SHP77 (cell line): ENCODE measurements at regions not wholly inside any gene's neighbourhood (a gene's known extent, or its start where the extent isn't known, plus 50 kb on each side); places are given as distances from the start of the nearest gene placed in this dataset.

Experiments
- DNase-seq, 2 experiments: peaks; one replicate each; lab custom pipeline; 2025; lab: John Stamatoyannopoulos, UW

DNA sequence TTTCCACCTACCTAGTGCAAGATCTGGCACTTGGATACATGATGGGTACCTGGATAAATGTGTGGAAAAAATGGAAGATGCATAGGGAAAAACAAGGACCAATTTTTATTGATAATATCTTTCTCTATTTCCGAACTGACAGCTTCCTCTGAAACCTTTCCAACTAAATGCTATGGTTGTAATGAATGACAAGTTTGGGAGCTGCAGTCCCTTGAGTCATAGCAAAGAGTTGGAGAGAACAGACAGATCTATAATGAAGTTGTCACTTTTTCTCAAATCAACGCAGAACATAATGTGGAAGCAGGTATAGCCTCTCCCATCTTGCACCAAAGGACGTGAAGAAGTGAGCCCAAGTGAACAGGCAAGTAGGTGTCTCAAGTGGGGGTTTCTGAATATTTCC, 296.5 kb upstream of the KAZN start:
- no peak for DNase-seq

DNA sequence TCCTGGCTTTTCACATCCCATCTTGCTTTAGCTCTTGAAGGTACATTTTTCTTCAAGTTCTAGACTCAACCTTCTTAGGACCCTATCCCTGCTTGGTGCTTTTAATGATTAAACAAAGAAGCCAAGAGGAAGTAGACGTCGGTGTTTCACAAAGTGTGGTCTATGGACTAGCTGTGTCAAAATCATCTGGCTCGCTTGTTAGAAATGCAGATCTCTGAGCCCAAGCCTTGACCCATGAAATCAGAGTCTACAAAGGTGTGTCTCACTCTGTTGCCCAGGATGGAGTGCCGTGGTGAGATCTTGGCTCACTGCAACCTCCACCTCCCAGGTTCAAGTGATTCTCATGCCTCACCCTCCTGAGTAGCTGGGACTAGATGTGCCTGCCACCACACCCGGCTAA, 295.5 kb upstream of the KAZN start:
- DNase-seq, result no peak

DNA sequence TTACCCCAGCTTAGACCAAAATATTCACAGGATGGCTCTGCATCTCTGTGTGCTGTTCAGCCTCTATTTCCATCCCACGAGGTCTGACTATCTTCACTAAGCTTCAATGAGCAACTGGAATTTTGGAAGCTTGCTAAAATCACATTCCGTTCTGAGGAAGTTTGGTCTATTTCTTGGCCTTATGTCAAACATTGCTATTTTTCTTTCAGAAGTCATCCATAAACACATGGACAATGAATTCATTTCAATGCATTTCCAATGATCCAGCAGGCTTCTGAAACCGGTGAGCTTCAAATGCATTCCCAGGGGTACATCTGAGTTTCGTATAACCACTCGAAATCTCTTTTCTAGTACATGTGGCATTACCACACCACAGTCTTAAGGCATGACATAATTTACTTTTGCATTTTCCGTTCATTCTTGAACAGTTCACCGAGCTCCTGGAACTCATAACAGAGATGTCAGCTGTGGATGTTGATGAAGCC, 294.1 kb upstream of the KAZN start:
- DNase-seq, result no peak

DNA sequence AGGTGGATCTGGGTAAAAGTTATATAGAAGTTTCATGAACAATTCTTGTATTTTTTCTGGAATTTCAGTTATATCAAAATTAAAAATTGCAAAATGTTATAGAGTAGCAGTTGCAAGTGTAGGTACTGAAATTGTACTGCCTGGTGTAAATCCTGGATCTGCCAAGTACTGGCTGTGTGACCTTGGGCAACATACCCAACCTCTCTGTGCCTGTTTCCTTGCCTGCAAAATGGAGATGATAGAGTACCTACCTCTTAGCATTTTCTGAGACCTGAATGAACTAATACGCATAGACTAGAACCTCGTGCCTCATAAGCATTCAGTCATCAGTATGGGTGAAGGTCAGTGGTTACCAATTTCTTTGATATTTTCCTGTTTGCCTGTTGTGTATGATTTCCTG, 290.0 kb upstream of the KAZN start:
- no peak for DNase-seq

DNA sequence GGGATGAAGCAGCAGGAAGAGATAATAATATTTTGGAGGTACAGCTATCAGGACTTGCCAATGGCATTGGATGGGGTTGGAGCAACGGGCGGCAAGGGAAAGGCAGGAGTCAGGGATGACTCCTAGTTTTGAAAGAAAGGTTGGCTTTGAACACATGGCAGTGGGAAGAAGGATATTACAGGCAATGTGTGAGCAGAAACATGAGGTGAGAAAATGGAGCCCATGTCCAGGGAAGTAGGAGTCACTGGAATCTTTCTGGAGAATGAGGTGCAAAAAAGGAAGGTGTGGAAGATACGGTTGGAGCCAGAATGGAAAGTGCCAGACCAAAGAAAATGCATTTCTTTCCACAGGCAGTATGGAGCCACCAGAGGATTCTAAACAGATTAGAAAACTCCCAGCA, 288.5 kb upstream of the KAZN start:
- no peak for DNase-seq

DNA sequence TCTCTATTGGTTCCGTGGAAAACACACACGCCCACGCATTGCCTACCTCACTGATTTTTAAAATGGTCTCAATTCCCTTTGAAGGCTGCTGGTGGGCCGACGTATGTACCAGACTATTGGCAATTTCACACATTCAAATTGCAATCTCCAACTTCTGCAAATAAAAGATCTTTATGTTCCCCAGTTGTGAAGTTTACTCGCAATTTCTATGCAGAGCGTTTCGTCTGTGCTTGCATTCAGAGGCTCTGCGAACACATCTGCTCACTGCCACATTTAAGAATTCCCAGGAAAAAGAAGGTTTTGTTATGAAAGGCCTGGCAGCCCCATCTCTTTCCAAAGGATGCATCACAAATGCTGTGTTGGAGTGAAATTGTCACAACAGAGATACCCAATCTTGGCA, 288.0 kb upstream of the KAZN start:
- DNase-seq, result no peak

DNA sequence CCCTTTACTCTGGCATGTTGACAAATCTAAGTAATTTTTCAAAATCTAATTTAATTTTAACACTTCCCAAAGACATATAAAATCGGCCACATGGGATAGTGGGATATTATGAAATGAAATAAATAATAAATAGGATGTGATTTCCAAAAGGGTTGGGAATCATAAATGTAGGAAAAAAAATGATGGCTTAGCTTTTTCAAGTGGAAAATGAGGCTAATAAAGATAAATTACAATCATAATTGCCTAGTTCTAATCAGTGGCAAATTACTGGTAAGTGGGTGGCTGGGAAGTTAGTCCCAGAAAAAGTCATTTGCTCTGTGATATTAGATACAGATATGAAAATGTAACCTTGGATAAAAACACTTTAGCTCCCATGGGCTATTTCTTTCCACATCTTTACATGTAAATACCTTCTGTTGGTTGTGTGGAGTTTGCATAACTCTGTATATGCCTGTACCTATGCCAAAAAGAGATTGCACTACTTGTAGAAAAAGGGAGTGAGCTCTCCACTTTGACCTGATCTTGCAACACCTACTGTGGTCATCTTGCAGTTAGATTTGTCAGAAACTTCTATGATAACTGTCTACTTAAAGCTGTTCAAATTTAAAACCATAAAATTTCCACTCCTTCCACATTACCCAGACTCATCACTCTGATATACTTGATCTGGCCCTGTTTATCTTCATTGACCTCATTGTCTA, 284.6 kb upstream of the KAZN start:
- no peak for DNase-seq

DNA sequence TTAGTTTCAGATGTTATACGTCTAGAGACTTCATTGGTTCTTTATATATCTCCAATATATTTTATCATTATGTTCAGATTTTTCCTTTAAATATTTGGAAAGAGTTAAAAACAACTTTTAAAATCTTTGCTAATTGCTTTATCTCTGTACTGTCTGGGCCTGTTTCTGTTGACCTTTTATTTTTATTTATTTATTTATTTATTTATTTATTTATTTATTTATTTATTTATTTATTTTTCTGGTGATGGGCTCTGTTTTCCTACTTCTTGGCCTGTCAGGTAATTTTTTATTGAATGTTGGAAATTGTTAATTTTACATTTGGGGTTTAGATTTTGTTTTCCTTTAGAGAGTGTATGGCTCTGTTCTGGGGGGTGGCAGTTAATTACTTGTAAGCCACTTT, 279.7 kb upstream of the KAZN start:
- DNase-seq, result no peak

DNA sequence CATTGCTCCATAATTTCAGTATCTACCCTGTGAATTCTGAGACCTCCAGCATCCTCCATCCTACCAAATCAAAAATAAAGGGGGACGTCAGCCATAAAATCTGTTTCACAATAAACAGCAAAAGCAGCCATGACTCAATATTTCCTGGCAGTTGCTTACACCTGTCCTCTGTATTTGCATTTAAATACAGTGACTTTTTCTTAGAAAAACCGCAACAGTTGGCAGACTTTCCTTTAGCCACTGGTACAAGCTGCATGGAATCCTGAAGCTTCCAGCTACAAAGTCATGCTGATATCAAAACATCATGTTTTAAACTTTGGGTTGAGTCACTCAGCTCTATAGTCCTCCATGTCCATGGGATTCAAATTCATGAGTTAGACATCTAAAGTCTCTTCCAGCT, 278.0 kb upstream of the KAZN start:
- no peak for DNase-seq

DNA sequence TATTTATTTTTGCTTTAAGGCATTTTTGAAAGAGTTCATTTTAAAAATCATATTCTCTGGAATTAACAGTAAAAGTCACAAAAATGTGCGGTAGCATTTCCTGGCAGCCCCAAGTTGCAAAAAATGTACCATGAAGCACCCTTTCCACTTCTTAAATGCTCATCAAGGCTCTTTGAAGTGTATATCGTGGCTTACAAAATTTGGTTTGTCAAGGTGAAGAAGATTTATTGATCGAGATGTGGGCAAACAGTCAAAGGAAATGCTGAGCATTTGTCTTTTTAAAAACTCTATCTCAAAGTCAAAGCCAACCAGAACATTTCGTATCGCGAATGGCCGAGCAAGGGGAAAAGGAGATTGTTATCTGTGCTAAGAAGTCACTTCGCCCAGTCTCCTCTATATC, 277.5 kb upstream of the KAZN start:
- no peak for DNase-seq

DNA sequence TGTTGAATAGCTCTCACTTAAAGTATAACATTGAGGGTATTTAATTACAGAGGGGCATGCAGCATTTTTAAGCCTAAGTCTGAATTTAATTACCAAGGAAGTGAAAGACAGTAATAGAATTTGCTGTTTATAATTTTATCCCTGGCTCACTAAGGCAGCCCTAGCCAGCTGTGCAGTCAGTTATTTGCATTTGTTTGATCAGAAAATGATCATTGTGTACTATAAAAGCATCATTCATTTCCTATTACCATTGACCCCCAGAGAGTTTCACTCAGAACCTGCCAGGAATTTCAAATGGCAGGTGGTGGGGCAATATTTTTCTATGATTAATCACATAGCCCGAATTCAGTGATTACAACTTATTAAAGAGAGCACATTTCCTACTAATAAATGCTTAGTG, 277.1 kb upstream of the KAZN start:
- DNase-seq, result no peak

DNA sequence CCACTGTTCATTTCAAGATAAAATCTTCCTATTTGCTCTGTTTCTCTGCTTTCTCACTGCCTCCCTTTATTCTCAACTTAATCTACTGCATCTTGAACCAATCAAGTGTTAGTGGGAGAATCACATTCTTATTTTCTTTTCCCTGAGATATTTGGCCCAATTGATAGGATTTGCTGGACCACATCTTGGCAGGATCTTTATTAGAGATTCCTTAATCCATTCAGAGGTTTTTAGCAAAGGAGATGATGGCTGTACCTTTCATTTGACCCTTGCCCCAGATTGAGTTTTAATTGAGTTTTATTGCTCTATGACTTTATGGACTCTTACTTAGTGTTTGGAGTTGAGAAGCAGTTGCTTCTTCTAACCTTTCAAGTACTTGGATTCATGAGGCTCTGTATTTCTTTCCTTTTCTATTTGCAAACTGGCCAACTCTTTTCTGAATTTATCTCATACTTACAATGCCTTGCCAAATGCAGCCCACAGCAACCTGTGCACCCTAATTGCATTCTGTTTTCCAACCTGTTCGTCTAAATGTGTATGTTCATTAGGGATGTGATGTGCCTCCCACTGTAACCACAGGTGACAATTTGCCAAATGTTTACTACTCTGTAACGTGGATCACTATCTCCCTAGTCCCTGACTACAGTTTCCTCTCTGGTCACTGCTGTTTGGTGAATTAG, 274.8 kb upstream of the KAZN start:
- DNase-seq, result no peak

DNA sequence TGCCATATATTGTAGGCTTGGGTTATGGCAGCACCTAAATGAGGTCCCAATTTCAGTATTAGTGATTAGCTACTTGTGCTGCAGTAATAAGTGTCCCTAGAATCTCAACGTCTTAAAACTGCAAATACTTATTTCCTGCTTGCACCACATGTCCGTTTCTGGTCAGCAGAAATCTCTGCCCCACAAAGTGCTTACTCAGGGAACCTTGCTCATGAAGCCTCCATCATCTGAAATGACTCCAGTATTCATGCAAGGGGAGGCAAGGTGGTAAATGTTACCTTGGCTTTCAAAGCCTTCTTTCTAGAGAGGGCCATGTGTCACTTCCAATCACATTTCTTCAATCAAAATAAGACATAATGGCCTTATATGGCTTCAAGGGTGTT, 274.2 kb upstream of the KAZN start:
- DNase-seq, result no peak

DNA sequence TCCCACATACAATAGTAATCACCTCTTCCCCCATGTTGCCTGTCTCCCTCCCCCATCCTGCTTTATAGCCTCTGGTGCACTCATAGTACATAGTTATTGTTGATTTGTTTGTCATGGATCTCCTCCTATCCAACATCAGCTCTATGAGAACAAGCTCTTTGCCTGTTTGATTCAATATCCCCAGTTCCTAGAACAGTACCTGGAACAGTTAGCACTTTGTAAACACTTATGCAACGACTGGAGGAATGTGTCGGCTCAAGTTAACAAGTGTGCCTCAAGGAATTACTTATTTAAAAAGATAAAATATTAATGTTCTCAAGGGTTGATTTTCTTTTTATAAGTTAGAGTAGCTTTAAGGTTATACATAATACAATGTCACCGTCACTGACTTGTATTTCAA, 271.6 kb upstream of the KAZN start:
- no peak for DNase-seq

DNA sequence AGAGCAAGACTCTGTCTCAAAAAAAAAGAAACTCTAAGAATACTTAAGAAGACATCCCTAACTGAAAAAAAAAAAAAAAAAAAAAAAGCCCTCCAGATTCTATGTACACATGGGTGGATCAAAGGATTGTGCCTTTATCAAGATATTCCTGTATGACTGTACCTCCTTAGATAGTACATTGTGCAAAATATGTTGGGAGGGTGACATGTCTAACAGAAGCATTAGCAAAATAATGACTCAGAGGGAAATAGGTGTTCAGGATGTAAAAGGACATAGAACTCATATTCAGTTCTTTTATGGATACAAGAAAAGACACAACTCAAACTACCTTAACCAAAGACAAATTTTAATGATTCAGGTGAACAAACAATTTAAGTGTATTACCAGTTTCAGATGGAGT, 269.8 kb upstream of the KAZN start:
- DNase-seq, result no peak

DNA sequence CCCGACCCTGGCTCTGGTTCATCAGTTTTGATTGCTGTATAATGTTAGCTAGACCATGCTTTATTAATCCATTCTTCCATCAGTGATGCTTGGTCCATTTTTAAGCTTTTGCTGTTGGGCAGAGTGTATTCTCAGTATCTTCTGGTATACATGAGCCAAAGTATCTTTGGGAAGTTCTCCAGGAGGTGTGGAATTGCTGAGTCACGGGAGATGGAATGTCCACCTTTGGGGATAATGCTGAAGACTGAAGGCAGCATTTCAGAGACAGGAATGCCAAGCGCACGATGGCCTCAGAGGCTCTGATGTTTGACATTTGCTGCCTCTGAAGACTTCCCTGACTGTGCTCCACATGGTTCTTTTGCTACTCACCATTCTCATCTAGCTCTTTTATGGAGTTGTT, 266.3 kb upstream of the KAZN start:
- no peak for DNase-seq

DNA sequence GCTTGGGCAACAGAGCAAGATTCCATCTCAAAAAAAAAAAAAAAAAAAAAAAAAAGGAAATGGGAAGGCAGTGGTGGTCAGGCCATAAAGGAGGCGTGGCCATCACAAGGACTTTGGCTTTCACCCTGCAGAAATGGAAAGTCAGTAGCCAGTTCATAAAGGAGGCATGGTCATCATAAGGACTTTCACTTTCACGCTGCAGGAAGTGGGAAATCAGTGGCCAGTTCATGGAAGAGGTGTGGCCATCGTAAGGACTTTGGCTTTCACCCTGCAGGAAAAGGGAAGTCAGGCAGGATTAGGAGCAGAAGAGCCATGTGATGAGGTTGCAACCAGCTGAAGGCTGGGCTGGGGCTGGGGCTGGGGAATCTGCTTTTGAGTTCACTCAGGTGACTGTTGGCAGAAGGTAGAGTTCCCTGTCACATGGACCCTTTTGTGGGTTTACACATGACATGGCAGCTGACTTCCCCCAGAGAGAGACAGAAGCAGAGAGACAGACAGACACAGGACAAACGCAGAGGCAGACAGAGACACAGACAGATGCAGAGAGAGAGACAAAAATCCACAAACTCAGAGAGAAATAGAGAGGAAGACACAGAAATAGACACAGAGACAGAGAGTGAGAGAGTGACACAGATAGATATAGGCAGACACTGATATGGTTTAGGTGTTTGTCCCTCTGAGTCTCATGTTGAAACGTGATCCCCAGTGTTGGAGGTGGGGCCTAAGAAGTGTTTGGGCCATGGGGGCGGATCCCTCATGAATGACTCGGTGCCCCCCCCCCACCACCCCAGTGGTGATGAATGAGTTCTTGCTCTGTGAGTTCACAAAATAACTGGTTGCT, 263.9 kb upstream of the KAZN start:
- DNase-seq, result no peak

DNA sequence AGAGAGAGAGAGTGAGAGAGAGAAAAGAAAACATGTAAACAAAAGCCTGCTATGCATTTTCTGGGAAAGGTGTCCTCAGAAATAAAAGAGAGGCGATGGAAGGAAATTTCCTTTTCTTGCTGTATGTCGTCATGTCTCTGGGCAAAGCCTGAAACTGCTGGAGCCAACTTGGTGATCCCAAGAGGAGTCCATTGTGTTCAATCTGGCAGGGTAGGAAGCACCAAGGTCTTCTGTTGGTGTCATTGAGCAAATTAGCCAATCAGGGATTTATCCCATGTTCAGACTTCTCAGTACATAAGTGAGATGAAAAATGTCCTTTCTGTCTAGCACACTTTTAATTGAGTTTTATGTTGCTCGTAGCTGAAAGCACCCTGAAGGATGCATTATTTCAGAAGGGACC, 260.0 kb upstream of the KAZN start:
- DNase-seq, result no peak

DNA sequence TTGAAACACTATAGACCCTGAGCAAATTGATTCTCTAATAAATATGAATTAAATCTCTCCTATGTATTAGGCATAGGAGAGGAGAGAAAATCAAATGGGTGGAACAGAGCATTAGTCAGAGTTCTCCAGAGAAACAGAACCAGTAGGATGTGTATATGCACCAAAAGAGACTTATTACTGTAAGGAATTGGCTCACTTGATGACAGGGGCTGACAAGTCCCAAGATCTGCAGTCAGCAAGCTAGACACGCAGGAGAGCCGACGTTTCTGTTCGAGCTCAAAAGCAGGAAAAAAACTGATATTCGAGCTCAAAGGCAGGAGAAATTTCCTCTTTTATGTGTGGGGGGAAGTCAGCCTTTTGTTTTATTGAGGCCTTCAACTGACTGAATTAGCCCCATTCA, 259.2 kb upstream of the KAZN start:
- no peak for DNase-seq

DNA sequence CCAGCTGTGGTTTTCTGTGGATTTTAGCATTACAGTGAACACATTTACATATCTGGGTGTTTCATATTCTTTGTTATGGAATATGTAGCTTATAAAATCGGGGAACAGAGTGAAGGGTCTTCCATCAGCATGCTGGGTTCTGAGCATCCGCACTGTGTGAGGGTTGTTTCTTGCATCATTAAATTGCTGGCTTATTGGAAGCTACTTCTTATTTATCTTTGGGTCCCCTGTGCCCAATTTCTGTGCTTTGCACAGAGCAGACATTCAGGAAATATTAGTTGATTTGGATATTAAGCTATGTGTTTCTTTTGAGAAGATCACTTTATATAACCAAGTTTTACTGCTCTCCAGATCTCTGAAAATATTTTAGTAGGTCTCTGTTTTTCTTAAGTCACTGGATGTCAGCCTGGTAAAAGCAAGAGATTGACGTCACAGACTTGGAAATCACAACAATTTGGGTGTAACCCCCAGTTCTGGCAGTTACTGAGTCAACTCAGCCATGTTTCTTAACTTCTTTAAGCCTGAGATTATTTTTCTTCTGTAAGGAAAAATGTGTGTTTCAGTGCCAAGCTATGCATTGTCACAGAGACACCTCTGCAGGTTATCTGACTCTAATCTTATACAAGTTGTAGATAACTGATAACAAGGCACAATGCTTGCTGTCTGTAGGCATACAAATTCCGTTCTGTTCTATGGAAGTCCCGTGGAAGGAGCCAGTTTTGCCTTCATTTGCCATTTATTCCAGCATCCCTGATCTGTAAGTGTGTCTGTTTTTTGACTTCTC, 258.3 kb upstream of the KAZN start:
- DNase-seq, result no peak

DNA sequence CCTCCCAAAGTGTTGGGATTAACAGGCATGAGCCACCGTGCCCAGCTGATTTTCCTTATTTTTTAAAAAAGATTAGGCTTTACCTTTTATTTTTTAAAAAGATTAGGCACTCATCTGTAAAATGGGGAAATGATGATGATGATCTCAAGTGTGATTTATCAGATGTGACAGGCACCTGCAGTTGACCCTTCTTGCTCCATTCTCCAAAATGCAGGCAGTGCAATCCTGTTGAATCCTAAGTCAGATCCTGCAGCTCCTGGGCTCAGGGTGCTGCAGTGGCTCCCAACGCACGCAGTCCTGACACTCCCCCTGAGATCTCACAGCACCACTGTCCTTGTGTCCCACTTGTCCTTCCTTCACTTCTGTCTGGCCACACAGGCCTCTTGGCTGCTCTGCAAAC, 257.3 kb upstream of the KAZN start:
- no peak for DNase-seq

DNA sequence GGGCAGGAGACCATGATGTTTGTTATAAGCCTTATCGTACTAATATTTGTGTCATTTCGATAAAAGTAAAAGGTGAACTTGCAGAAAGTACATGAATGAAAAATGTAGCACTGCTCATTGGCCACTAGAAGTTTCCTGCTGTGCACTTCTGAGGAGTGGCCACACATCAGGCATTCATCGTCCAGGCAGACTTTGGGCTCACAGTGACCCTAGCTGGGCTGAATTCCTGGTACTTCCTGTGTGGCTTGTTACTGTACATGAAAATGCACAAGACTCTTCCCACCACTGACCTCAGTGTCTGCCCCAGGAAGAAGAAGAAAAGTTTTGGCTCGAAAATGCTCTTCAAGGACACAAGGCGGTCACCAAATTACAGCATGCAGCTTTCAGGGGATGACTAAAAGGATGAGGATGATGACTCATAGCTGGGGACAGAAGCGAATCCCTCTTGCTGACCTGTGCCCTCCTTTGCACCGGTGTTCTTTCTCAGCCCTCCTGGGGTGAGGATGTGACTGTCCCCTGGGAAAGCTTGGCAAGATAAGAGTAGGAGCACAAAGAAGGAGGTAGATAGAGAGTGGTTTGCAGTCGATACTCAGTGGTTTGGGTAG, 252.4 kb upstream of the KAZN start:
- DNase-seq, result no peak
